ENCODE measurements at regions not wholly inside any gene's neighbourhood (a gene's known extent, or its start where the extent isn't known, plus 50 kb on each side); places are given as distances from the start of the nearest gene placed in this dataset.
"Not testable (repeated sequence)": the region's sequence is repeated elsewhere in the genome, so short reads cannot be mapped to it uniquely, and the experiment has no call there.

GRCh38 chr7:29649876-29650275, 86.2 kb downstream of the PRR15 start:
- no peak for DNase-seq

GRCh38 chr7:29651477-29651876, 87.8 kb downstream of the PRR15 start:
- DNase-seq = no peak

- no peak for DNase-seq
Measured at GRCh38 chr7:29652556-29652955, 88.9 kb downstream of the PRR15 start.

DNA sequence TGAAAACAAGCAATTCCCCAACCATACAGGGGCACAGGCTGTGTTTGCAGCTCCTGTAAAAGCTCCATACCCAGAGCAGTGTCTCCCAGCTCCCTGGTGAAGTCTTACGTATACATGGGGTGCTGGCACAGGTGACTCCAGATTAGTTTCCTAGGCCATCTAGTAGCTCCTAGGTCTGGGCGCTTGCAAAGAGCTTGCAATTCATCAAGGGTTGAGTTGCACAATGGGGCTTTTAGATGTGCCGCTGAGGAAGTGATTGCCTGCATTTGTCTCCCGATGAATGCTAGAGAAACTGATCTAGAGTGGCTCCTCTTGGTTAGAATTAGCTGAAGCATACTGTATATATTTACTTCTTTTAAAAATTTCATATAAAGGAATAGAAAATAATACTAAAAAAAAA, 90.7 kb downstream of the PRR15 start:
- not testable (repeated sequence) for DNase-seq

GRCh38 chr7:29657288-29657687, 93.7 kb downstream of the PRR15 start:
- DNase-seq = no peak

DNA sequence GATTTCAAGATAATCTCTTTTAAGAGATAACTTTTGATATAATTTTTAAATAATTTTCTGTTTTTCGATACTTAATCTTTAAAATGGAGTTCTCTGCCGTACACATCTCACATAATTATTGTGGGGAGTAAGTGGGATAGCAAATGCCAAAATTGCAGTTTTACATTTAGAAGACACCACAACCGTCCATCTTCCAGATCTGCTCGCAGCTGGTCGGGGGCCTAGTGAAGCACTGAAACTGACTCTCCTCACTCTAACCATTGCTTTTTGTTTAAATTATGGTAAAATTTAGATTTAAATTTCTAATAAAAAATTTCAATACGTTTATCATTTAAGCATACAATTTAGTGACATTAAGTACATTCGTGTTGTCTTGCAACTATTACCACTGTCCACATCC, 94.2 kb downstream of the PRR15 start:
- DNase-seq = no peak

DNA sequence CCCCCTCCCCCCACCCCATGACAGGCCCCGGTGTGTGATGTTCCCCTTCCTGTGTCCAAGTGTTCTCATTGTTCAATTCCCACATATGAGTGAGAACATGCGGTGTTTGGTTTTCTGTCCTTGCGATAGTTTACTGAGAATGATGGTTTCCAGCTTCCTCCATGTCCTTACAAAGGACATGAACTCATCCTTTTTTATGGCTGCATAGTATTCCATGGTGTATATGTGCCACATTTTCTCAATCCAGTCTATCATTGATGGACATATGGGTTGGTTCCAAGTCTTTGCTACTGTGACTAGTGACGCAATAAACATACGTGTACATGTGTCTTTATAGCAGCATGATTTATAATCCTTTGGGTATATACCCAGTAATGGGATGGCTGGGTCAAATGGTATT, 95.6 kb downstream of the PRR15 start:
- DNase-seq = not testable (repeated sequence)

DNA sequence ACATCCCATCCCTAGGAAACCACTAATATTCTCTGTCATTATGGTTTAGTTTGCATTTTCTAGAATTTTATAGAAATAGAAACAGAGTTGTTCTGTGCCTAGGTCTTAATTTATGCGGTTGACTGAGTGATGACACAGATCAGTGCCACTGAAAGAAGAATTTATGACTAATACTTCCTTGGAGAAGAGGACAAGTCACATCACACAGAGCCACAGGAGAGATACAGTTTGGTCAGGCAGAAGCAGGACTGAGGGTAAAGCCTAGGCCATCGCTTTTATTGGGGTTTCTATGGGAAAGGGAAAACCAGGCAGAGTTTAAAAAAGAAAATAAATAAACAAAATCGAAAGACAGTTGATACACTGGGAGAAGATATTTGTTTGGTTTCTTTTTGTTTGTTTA, 99.3 kb downstream of the PRR15 start:
- DNase-seq = not testable (repeated sequence)

- not testable (repeated sequence) for DNase-seq
Measured at GRCh38 chr7:29664999-29665398, 101.4 kb downstream of the PRR15 start.

- not testable (repeated sequence) for DNase-seq
Measured at GRCh38 chr7:29667096-29667669, 103.5 kb downstream of the PRR15 start.

DNA sequence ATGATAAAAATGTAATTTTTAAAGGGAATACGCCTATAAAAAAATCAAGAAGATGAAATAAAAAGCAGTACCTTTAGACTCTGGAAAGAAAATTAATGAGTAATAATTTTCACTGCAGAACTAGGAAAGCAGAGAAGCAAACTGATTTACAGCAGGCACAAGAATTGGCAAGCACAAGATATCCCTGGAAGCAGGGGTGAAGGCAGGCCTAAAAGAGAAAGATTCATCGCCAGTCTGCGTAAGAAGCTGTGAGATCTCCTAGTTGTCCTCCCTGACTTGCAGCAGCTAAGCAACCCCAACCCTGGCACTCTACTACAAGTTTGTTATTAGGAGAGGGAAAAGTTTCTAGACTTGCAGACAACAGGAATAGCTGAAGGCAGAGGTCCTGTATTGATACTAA, 107.7 kb downstream of the PRR15 start:
- not testable (repeated sequence) for DNase-seq

GRCh38 chr7:29673635-29674034, 110.0 kb downstream of the PRR15 start:
- not testable (repeated sequence) for DNase-seq

DNA sequence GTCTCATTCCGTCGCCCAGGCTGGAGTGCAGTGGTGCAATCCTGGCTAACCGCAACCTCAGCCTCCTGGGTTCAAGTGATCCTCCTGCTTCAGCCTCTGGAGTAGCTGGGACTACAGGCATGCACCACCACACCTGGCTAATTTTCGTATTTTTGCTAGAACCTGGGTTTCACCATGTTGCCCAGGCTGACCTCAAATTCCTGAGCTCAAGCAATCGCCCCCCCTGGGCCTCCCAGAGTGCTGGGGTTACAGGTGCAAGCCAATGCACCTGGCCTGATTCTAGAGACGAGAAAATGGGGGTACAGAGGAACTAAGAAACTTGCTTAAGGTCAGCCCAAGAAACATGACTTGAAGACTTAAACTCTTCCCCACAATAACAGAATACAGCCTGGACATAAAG, 111.0 kb downstream of the PRR15 start:
- DNase-seq = not testable (repeated sequence)

- DNase-seq = not testable (repeated sequence)
Measured at GRCh38 chr7:29677254-29677653, 113.6 kb downstream of the PRR15 start.

- not testable (repeated sequence) for DNase-seq
Measured at GRCh38 chr7:29679963-29680362, 116.3 kb downstream of the PRR15 start.

DNA sequence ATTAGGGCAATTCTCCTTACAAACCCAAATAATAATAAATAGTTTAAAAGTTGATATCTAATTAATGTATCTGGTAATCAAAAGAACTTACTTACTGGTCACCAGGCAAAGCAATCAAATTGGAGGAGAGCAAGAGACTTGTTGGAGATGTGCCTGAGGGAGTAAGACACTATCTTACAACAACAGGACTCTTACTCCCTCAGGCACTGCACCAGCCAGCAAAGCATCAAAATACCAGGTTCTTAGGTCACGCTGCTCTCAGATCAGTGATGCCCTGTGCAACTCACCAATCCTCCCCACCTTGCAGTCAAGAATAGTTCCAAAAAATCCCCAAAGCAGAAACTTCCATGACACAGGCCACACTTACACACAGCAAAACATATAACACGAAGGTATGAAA, 117.0 kb downstream of the PRR15 start:
- DNase-seq = not testable (repeated sequence)

- not testable (repeated sequence) for DNase-seq
Measured at GRCh38 chr7:29684151-29684786, 120.6 kb downstream of the PRR15 start.

DNA sequence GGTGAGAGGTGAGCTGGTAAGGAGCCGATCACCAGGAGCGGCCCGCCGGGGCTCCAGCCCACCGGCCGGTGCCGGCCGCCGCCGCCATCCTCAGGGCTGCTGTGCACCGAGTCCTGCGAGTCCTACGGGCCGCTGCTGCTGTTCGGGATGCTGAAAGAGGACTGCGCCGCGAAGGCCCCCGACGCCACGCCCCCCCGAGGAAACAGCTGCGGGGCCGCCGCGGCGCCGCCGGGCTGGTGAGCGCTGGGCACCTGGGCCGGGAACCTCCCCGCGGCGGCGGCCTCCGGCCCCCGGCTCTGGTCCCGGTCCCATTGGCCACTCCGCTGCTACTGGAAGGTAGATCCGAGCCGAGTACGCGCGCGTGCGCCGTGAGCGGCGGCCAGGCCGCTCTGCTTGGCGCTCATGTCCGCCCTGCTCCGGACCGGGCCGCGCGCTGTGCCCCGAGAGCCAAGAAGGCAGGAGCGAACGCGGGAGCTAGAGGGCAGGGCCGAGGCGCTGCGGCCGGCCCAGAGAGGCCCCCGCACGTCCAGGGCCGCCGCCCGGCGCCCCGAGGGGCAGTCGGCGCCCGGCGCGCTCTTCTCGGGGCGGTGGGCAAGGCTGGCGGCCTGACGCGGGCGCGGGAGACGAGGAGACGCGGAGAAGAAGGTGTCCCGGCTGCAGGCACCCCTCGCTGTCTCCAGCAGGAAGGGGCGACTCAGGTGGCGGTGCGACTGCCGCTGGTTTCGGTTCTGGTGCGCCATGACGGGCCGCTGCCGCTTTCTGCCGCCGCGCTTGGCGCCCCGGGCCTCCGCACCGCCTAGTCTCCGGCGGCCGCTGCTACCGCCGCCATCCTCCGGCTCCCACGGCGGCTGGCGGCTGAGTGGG, 121.3 kb upstream of the WIPF3 start:
- DNase-seq = peak; percentile 18

DNA sequence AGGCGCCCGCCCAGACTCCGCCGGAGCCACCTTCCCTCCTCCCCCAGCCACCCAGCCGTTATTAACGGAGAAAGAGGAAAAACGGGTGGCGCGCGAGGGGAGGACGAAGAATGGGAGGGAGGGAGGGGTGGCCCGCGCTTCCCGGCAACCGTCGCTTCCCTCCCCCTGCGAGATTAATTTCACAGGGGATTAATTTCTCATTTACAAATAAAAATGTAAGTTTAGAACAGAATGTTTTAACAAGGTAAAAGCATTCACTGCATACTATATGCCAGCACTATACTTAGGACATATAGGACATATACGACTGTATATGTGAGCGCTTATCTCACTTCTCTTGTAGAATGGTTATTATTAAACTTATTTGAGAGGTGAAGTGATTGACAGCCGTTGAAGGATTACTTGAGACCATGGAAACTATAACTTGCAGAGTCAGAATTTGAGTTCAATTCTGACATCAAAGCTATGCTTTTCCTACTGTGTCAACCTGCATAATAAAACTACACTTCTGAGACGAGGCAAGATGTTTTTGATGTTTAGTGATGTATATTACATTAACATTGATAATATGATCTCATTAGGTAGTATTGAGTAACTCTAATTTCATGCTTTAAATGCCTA, 120.5 kb upstream of the WIPF3 start:
- DNase-seq = not testable (repeated sequence)

GRCh38 chr7:29690510-29690909, 115.8 kb upstream of the WIPF3 start:
- not testable (repeated sequence) for DNase-seq

- DNase-seq = not testable (repeated sequence)
Measured at GRCh38 chr7:29696402-29696801, 109.9 kb upstream of the WIPF3 start.

DNA sequence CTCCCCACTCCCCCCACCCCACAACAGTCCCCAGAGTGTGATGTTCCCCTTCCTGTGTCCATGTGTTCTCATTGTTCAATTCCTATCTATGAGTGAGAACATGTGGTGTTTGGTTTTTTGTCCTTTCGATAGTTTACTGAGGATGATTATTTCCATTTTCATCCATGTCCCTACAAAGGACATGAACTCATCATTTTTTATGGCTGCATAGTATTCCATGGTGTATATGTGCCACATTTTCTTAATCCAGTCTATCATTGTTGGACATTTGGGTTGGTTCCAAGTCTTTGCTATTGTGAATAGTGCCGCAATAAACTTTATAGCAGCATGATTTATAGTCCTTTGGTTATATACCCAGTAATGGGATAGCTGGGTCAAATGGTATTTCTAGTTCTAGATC, 106.6 kb upstream of the WIPF3 start:
- not testable (repeated sequence) for DNase-seq

- not testable (repeated sequence) for DNase-seq
Measured at GRCh38 chr7:29701540-29701939, 104.8 kb upstream of the WIPF3 start.

Measured in activated CD4-positive, alpha-beta T cell treated with anti-CD3 and anti-CD28 coated beads, Interleukin-2, amount 50 U/mL, for 1 hour (primary cell).